Hematopoietic multipotent progenitor cell treated with erythropoietin and hydrocortisone succinate and interleukin-3 and kit ligand, for 8 days (in vitro differentiated cells): ENCODE measurements at regions not wholly inside any gene's neighbourhood (a gene's known extent, or its start where the extent isn't known, plus 50 kb on each side); places are given as distances from the start of the nearest gene placed in this dataset.

Experiments used
- DNase-seq: peaks from one replicate; pipeline ENCODE4 v3.0.0-alpha.2; 2015

GRCh38 chr4:163878336-163879121 lies 384.0 kb downstream of the TMA16 start:
- DNase-seq = no peak

- DNase-seq = no peak
Observed at GRCh38 chr4:163892417-163892816, 397.9 kb downstream of the TMA16 start.

GRCh38 chr4:163895378-163896005 lies 401.0 kb downstream of the TMA16 start:
- DNase-seq = peak; percentile 22

GRCh38 chr4:163901319-163901718 lies 406.8 kb downstream of the TMA16 start:
- DNase-seq = no peak

GRCh38 chr4:163902417-163902816 lies 407.9 kb downstream of the TMA16 start:
- no peak for DNase-seq

GRCh38 chr4:163911891-163912290 lies 417.4 kb downstream of the TMA16 start:
- DNase-seq = no peak

- no peak for DNase-seq
Observed at GRCh38 chr4:163913571-163913970, 419.1 kb downstream of the TMA16 start.

- DNase-seq = no peak
Observed at GRCh38 chr4:163915896-163916295, 421.4 kb downstream of the TMA16 start.

GRCh38 chr4:163920426-163920825 lies 425.9 kb downstream of the TMA16 start:
- DNase-seq = no peak

- DNase-seq = no peak
Observed at GRCh38 chr4:163922302-163922701, 427.8 kb downstream of the TMA16 start.

GRCh38 chr4:163923092-163923491 lies 428.6 kb downstream of the TMA16 start:
- no peak for DNase-seq

- DNase-seq = no peak
Observed at GRCh38 chr4:163930086-163930485, 435.6 kb downstream of the TMA16 start.

GRCh38 chr4:163932504-163932903 lies 438.0 kb downstream of the TMA16 start:
- DNase-seq = no peak

- DNase-seq = no peak
Observed at GRCh38 chr4:163939597-163939996, 445.1 kb downstream of the TMA16 start.

GRCh38 chr4:163941221-163941905 lies 446.9 kb downstream of the TMA16 start:
- no peak for DNase-seq

- DNase-seq = no peak
Observed at GRCh38 chr4:163948920-163949455, 454.5 kb downstream of the TMA16 start.

- DNase-seq = no peak
Observed at GRCh38 chr4:163949976-163950601, 455.6 kb downstream of the TMA16 start.

- no peak for DNase-seq
Observed at GRCh38 chr4:163955288-163955687, 460.8 kb downstream of the TMA16 start.

- no peak for DNase-seq
Observed at GRCh38 chr4:163958751-163959150, 464.3 kb downstream of the TMA16 start.

- DNase-seq = no peak
Observed at GRCh38 chr4:163959932-163960331, 465.4 kb downstream of the TMA16 start.

GRCh38 chr4:163966612-163967011 lies 472.1 kb downstream of the TMA16 start:
- DNase-seq = no peak

- DNase-seq = no peak
Observed at GRCh38 chr4:163967263-163967662, 472.8 kb downstream of the TMA16 start.

- no peak for DNase-seq
Observed at GRCh38 chr4:163967710-163968109, 473.2 kb downstream of the TMA16 start.
